Heart left ventricle (tissue), 16 donors: ENCODE measurements at regions not wholly inside any gene's neighbourhood (a gene's known extent, or its start where the extent isn't known, plus 50 kb on each side); places are given as distances from the start of the nearest gene placed in this dataset.

Source experiments
- ATAC-seq, 4 donors: fragments of 200-7000 bp; cut with Tn5 transposase; one replicate each; pipeline ENCODE4 v1.9.1; 2020 to 2022; ENCODE audit warnings: moderate library complexity in 4 of 4, mild to moderate bottlenecking in 3 of 4, moderate number of reproducible peaks in 1 of 4
- DNase-seq, 5 donors: peaks; one replicate each; pipeline ENCODE4 v3.0.0-alpha.2; 2020
- H3K27ac ChIP-seq, 12 donors: fragments of 200-600 bp; sonication (generic) in 4 of 12; one replicate each; pipeline versions ENCODE4 v1.5.0 to v1.8.0; 2016 to 2022; ENCODE audit warnings: mild to moderate bottlenecking in 2 of 12
- H3K27me3 ChIP-seq, 9 donors: fragments of 200-600 bp; sonication (generic) in 2 of 9; one replicate each; pipeline versions ENCODE4 v1.5.1 to v1.8.0; 2016 to 2022; ENCODE audit warnings: mild to moderate bottlenecking in 3 of 9
- H3K36me3 ChIP-seq, 9 donors: fragments of 200-600 bp; sonication (generic) in 2 of 9; one replicate each; pipeline versions ENCODE4 v1.5.0 to v1.8.0; 2018 to 2022; ENCODE audit warnings: mild to moderate bottlenecking in 2 of 9
- H3K4me1 ChIP-seq, 12 donors: fragments of 200-600 bp; sonication (generic) in 4 of 12; one replicate each; pipeline versions ENCODE4 v1.5.0 to v1.8.0; 2016 to 2022; ENCODE audit warnings: mild to moderate bottlenecking in 3 of 12
- H3K4me3 ChIP-seq, 12 donors: fragments of 200-600 bp; sonication (generic) in 4 of 12; one replicate each; pipeline versions ENCODE4 v1.5.0 to v1.8.0; 2017 to 2022; ENCODE audit warnings: mild to moderate bottlenecking in 9 of 12, moderate library complexity in 4 of 12
- H3K9me3 ChIP-seq, 12 donors: fragments of 200-600 bp; sonication (generic) in 4 of 12; one replicate each; pipeline versions ENCODE4 v1.5.0 to v1.8.0; 2016 to 2022; ENCODE audit warnings: mild to moderate bottlenecking in 1 of 12
- CTCF ChIP-seq, 12 donors: fragments of 200-600 bp; sonication (generic) in 4 of 12; IDR thresholded peaks; one replicate each; pipeline versions ENCODE4 v1.5.0 to v1.8.0; 2018 to 2022; ENCODE audit warnings: antibody characterized with exemption in 12 of 12, mild to moderate bottlenecking in 5 of 12
- POLR2A ChIP-seq, 2 donors: fragments of 450-650 bp; IDR thresholded peaks; one replicate each; pipeline ENCODE4 v1.6.1; 2017; ENCODE audit warnings: antibody characterized with exemption in 2 of 2, mild to moderate bottlenecking in 2 of 2, moderate library complexity in 2 of 2
- WGBS, 4 donors: extraction: QIAGEN DNeasy Blood & Tissue Kit in 2 of 4; methylation state at CpG; one replicate each; pipeline versions ENCODE4 v1.1.5 to v1.1.7; 2013 to 2018; 5-methylcytosine and 5-hydroxymethylcytosine counted together
- intact Hi-C, 10 donors: fragments of 100-400 bp; cut with DNase I; formaldehyde crosslinking; loops; one replicate each; pipeline versions ENCODE4 v1.11.1 to v1.14.2; 2022
- donor health status: ischemic (EF 13 %, LVEDD 7.1; RV severe dilation, severe dysfunction).
- donor health status: healthy with polysubstance abuse.
- donor health status: DM: no; HTN: yes; CAD: no.
- donor health status: DM: no; HTN: no; CAD: no.
- donor health status: ischemic (EF 25% LVEDD 6.9; RV normal size, moderate dysfunction).
- donor health status: ischemic (EF 25% LVEDD 5.7; RV mildly dilated, moderate dysfunction).
- donor health status: healthy.
- donor health status: DM: yes; HTN: yes; CAD: no.
- donor health status: ischemic (EF 35%, LVEDD 5.7; RV mildly dilated, moderate dysfunction).
- donor health status: nonischemic (EF 11% LVEDD 7.7; RV severe dilation, severe dysfunction).
- donor health status: DM: yes; HTN: yes; CAD: no.
- donor health status: PGD.
- donor health status: ischemic (EF 29% LVEDD 5.4; RV normal size, mild dysfunction).
- donor health status: nonischemic (EF 23%, LVEDD 6.1; RV moderate dilation, normal function).

GRCh38 chr5:34599471-34600117 is 56.5 kb upstream of the RAI14 start:
- TF ChIP-seq POLR2A (IDR thresholded peaks at IDR 0.05) (no peak), CTCF (IDR thresholded peaks at IDR 0.05) (no peak)
- H3K27ac ChIP-seq: no peak overlapping the region
- no peak overlapping the region for H3K4me3 ChIP-seq
- no peak for DNase-seq
- H3K36me3 ChIP-seq: no peaks in the 10 kb centered on the region
- WGBS, 4 donors: 72 to 94% (median 92%) methylated on average over 4 of the region's 4 CpGs
- no peaks in the 10 kb centered on the region for H3K27me3 ChIP-seq
- H3K4me1 ChIP-seq: peaks cover 0 to 21% (median 0%) of the 10 kb centered on the region in 12 donors
- intact Hi-C loops: no loop called here
- no peaks in the 10 kb centered on the region for H3K9me3 ChIP-seq
- no peak for ATAC-seq

- 93 to 95% (median 94%) methylated on average over 4 of the region's 4 CpGs for WGBS, 4 donors
- H3K36me3 ChIP-seq: no peaks in the 10 kb centered on the region
- H3K27ac ChIP-seq: no peak overlapping the region
- intact Hi-C loops: no loop called here
- ATAC-seq (no peak), DNase-seq (no peak)
- H3K27me3 ChIP-seq: no peaks in the 10 kb centered on the region
- H3K4me1 ChIP-seq: peaks cover 0 to 21% (median 0%) of the 10 kb centered on the region in 12 donors
- no peaks in the 10 kb centered on the region for H3K9me3 ChIP-seq
- TF ChIP-seq CTCF (IDR thresholded peaks at IDR 0.05): no peak
- TF ChIP-seq POLR2A (IDR thresholded peaks at IDR 0.05): no peak
- H3K4me3 ChIP-seq: no peak overlapping the region
These were observed 56.0 kb upstream of the RAI14 start for GRCh38 chr5:34600118-34600493.

GRCh38 chr5:34603378-34603777 is 52.8 kb upstream of the RAI14 start:
- WGBS, 4 donors: 96 to 100% (median 99%) methylated on average over 2 of the region's 2 CpGs
- Histone ChIP-seq H3K27ac (no peak overlapping the region), H3K36me3 (no peaks in the 10 kb centered on the region), H3K27me3 (no peaks in the 10 kb centered on the region), H3K4me3 (no peak overlapping the region), H3K9me3 (no peaks in the 10 kb centered on the region), H3K4me1 (peaks cover 0 to 5% (median 0%) of the 10 kb centered on the region in 12 donors)
- ATAC-seq (no peak), DNase-seq (no peak)
- TF ChIP-seq CTCF (IDR thresholded peaks at IDR 0.05) (no peak), POLR2A (IDR thresholded peaks at IDR 0.05) (no peak)
- intact Hi-C loops: no loop called here

- Histone ChIP-seq H3K4me1 (peaks cover 0 to 13% (median 4%) of the 10 kb centered on the region in 12 donors), H3K4me3 (no peak overlapping the region), H3K27ac (no peak overlapping the region), H3K27me3 (no peaks in the 10 kb centered on the region), H3K9me3 (no peaks in the 10 kb centered on the region), H3K36me3 (no peaks in the 10 kb centered on the region)
- intact Hi-C loops: no loop called here
- whole genome bisulfite sequencing, 4 donors: 71 to 85% (median 76%) methylated on average over 1 of the region's 1 CpG
- DNase-seq (no peak), ATAC-seq (no peak)
- TF ChIP-seq POLR2A (IDR thresholded peaks at IDR 0.05) (no peak), CTCF (IDR thresholded peaks at IDR 0.05) (no peak)
These were observed 51.9 kb upstream of the RAI14 start for GRCh38 chr5:34604119-34604675.
